Vagina (tissue), 2 donors: ENCODE measurements at regions not wholly inside any gene's neighbourhood (a gene's known extent, or its start where the extent isn't known, plus 50 kb on each side); places are given as distances from the start of the nearest gene placed in this dataset.

Experiments used
- POLR2A ChIP-seq, 2 donors: fragments of 450-650 bp; IDR thresholded peaks; one replicate each; pipeline ENCODE4 v1.6.1; 2017; ENCODE audit warnings: antibody characterized with exemption in 2 of 2, mild to moderate bottlenecking in 2 of 2, moderate library complexity in 2 of 2
- TF ChIP-seq, protein P1 (sequence below), 3 experiments: fragments of 450-650 bp in 2 of 3; fragments of 200-600 bp in 1 of 3; sonication (generic) in 1 of 3; IDR thresholded peaks; one replicate each; pipeline ENCODE4 v1.5.1; 2017 to 2019; ENCODE audit warnings: antibody characterized with exemption in 3 of 3, mild to moderate bottlenecking in 2 of 3, moderate library complexity in 2 of 3

DNA sequence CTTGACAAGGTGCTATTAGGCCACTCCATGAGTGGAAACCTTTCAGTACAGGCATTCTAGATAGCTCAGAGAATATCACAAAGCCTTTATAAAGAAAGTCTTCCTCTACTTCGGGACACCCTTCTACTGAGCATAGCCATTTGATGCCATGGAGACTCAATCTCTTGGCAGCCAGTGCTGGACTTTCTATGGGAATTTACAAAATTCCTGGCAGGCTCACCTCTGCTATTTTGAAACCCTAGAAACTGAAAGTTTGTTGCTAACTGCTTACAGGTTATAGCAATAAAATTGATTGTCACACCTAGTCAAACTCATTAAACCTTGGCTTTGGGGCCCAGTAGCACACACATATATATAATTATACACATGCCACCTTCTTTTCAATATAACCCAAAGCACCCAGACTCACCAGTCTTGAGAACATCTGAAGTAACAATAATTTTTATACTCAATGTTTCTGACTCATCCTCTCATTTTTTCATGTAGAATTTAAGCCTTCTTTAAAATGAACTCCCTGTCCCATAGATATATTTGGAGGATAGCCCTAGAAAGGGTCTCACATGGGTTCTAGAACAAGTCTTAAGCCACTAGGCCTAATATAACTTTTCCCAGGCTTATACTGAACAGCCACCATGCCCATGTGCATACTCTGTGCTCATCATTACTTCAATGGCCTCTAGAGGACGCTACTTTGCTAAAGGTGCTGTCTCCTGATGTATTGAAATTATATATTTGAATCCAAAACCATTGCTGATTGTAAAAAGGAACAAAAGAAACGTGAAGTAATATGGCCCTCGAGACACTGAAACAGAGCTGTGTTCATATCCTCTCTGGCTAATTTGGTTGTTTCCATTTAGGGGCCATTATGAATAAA is 368.1 kb upstream of the MARCKS start:
- TF ChIP-seq, protein P1, sequence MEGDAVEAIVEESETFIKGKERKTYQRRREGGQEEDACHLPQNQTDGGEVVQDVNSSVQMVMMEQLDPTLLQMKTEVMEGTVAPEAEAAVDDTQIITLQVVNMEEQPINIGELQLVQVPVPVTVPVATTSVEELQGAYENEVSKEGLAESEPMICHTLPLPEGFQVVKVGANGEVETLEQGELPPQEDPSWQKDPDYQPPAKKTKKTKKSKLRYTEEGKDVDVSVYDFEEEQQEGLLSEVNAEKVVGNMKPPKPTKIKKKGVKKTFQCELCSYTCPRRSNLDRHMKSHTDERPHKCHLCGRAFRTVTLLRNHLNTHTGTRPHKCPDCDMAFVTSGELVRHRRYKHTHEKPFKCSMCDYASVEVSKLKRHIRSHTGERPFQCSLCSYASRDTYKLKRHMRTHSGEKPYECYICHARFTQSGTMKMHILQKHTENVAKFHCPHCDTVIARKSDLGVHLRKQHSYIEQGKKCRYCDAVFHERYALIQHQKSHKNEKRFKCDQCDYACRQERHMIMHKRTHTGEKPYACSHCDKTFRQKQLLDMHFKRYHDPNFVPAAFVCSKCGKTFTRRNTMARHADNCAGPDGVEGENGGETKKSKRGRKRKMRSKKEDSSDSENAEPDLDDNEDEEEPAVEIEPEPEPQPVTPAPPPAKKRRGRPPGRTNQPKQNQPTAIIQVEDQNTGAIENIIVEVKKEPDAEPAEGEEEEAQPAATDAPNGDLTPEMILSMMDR (IDR thresholded peaks at IDR 0.05), result no peak
- no peak for TF ChIP-seq POLR2A (IDR thresholded peaks at IDR 0.05)
